IMR-90 (cell line): ENCODE measurements at regions not wholly inside any gene's neighbourhood (a gene's known extent, or its start where the extent isn't known, plus 50 kb on each side); places are given as distances from the start of the nearest gene placed in this dataset.

Experiments used
- ATAC-seq: fragments of 200-7000 bp; cut with Tn5 transposase; 2 replicates; pipeline ENCODE4 v1.9.1; 2020; ENCODE audit warnings: low read depth, mild to moderate bottlenecking, moderate library complexity
- BruUV-seq: library from RNA; stranded (reverse); fragments of 400-500 nt; replicated peaks from 2 replicates; lab custom pipeline; 2021; lab: Mats Ljungman, UMichigan
- CTCF ChIA-PET: fragments of 300-600 bp; formaldehyde crosslinking; extraction: SDS; loops from one replicate; lab custom pipeline; 2021; ENCODE audit warnings: antibody characterized with exemption; lab: Yijun Ruan, JAX
- POLR2A ChIA-PET: fragments of 300-600 bp; sonication (Branson Sonifier 250); formaldehyde crosslinking; loops from one replicate; lab custom pipeline; 2022; ENCODE audit warnings: antibody characterized with exemption; ENCODE audit not compliant: unreplicated experiment; lab: Charles Lee
- DNase-seq: peaks from one replicate; pipeline ENCODE4 v3.0.0; 2013
- H2AFZ ChIP-seq: replicated peaks from 2 replicates; pipeline ENCODE3; 2013; ENCODE audit warnings: low read length, mild to moderate bottlenecking; ENCODE audit not compliant: poor library complexity
- H2AK5ac ChIP-seq: 2 replicates; pipeline ENCODE4 v1.6.1; 2013; ENCODE audit warnings: low read depth, low read length, inconsistent platforms
- H2AK9ac ChIP-seq: replicated peaks from 2 replicates; pipeline ENCODE3; 2013; ENCODE audit warnings: mild to moderate bottlenecking, low read depth, low read length, moderate library complexity; ENCODE audit not compliant: poor library complexity
- H2BK120ac ChIP-seq: 2 replicates; pipeline ENCODE4 v1.6.1; 2013; ENCODE audit warnings: low read depth, low read length, inconsistent platforms
- H2BK15ac ChIP-seq: 3 replicates; pipeline ENCODE4 v1.6.1; 2013; ENCODE audit warnings: low read depth, low read length, inconsistent platforms
- H2BK20ac ChIP-seq: 2 replicates; pipeline ENCODE4 v1.6.1; 2013; ENCODE audit warnings: low read depth, mild to moderate bottlenecking, inconsistent platforms, low read length, moderate library complexity
- H2BK5ac ChIP-seq: 2 replicates; pipeline ENCODE4 v1.6.1; 2013; ENCODE audit warnings: mild to moderate bottlenecking, low read depth, low read length, inconsistent platforms; ENCODE audit not compliant: poor library complexity, severe bottlenecking
- H3K14ac ChIP-seq: replicated peaks from 2 replicates; pipeline ENCODE4 v1.6.1; 2013; ENCODE audit warnings: low read depth, low read length, inconsistent platforms
- H3K18ac ChIP-seq: 2 replicates; pipeline ENCODE4 v1.6.1; 2013; ENCODE audit warnings: low read depth, low read length, control low read depth
- H3K23ac ChIP-seq: 2 replicates; pipeline ENCODE4 v1.6.1; 2013; ENCODE audit warnings: low read depth, low read length, inconsistent platforms
- H3K27ac ChIP-seq: 2 replicates; pipeline ENCODE4 v1.5.1; 2013; ENCODE audit warnings: mild to moderate bottlenecking, control low read depth, low read length; ENCODE audit not compliant: insufficient read depth
- H3K27me3 ChIP-seq: 2 replicates; pipeline ENCODE4 v1.6.1; 2013; ENCODE audit warnings: low read length; ENCODE audit not compliant: control insufficient read depth, insufficient read depth
- H3K36me3 ChIP-seq: 2 replicates; pipeline ENCODE4 v1.6.1; 2013; ENCODE audit warnings: low read length, mixed read lengths; ENCODE audit not compliant: control insufficient read depth, insufficient read depth
- H3K4ac ChIP-seq: 2 replicates; pipeline ENCODE4 v1.6.1; 2013; ENCODE audit warnings: low read depth, low read length, inconsistent platforms
- H3K4me1 ChIP-seq: 2 replicates; pipeline ENCODE4 v1.6.1; 2013; ENCODE audit warnings: low read length, mixed read lengths; ENCODE audit not compliant: control insufficient read depth, insufficient read depth
- H3K4me2 ChIP-seq: 2 replicates; pipeline ENCODE4 v1.6.1; 2013; ENCODE audit warnings: low read depth, mild to moderate bottlenecking, control low read depth, low read length, moderate library complexity
- H3K4me3 ChIP-seq: 2 replicates; pipeline ENCODE4 v1.5.1; 2013; ENCODE audit warnings: low read depth, mild to moderate bottlenecking, control low read depth, low read length, moderate library complexity; ENCODE audit not compliant: insufficient read depth
- H3K56ac ChIP-seq: 2 replicates; pipeline ENCODE4 v1.6.1; 2013; ENCODE audit warnings: low read length, inconsistent platforms; ENCODE audit not compliant: insufficient read depth; ENCODE audit errors: extremely low read depth
- H3K79me1 ChIP-seq, 2 experiments: 2 replicates each; pipeline ENCODE4 v1.6.1; 2013; ENCODE audit warnings: low read length in 2 of 2, inconsistent platforms in 1 of 2, low read depth in 1 of 2
- H3K9ac ChIP-seq: 2 replicates; pipeline ENCODE4 v1.6.1; 2013; ENCODE audit warnings: low read depth, low read length, control low read depth
- H3K9me1 ChIP-seq: 2 replicates; pipeline ENCODE4 v1.6.1; 2013; ENCODE audit warnings: low read length, inconsistent platforms; ENCODE audit not compliant: insufficient read depth
- H3K9me3 ChIP-seq: 2 replicates; pipeline ENCODE4 v1.6.1; 2013; ENCODE audit warnings: low read length; ENCODE audit not compliant: control insufficient read depth, insufficient read depth
- H4K20me1 ChIP-seq: 2 replicates; pipeline ENCODE4 v1.6.1; 2013; ENCODE audit warnings: low read length, inconsistent platforms; ENCODE audit not compliant: insufficient read depth
- H4K5ac ChIP-seq: 2 replicates; pipeline ENCODE4 v1.6.1; 2013; ENCODE audit warnings: mild to moderate bottlenecking, low read depth, low read length, control low read depth
- H4K8ac ChIP-seq, 2 experiments: 2 replicates each; pipeline ENCODE4 v1.6.1; 2013; ENCODE audit warnings: low read depth in 2 of 2, low read length in 2 of 2, control low read depth in 1 of 2, inconsistent platforms in 1 of 2
- H4K91ac ChIP-seq: 2 replicates; pipeline ENCODE4 v1.6.1; 2013; ENCODE audit warnings: low read depth, low read length, inconsistent platforms; ENCODE audit not compliant: insufficient read depth
- CHD1 ChIP-seq: IDR thresholded peaks from 2 replicates; pipeline ENCODE4 v1.6.1; 2012; ENCODE audit warnings: low read depth, low read length, improper control_type of control experiment
- CTCF ChIP-seq: conservative IDR thresholded peaks from 2 replicates; pipeline ENCODE4 v1.5.1; 2012; ENCODE audit warnings: mild to moderate bottlenecking, low read depth, low read length, improper control_type of control experiment
- MAFK ChIP-seq: IDR thresholded peaks from 2 replicates; pipeline ENCODE4 v1.6.1; 2012; ENCODE audit warnings: low read depth, low read length, improper control_type of control experiment
- MAZ ChIP-seq: IDR thresholded peaks from 2 replicates; pipeline ENCODE4 v1.6.1; 2012; ENCODE audit warnings: low read depth, mild to moderate bottlenecking, low read length, improper control_type of control experiment, moderate library complexity, borderline replicate concordance
- MXI1 ChIP-seq: IDR thresholded peaks from 2 replicates; pipeline ENCODE4 v1.6.1; 2012; ENCODE audit warnings: low read depth, mild to moderate bottlenecking, low read length, moderate library complexity, borderline replicate concordance
- RAD21 ChIP-seq: IDR thresholded peaks from 2 replicates; pipeline ENCODE4 v1.6.1; 2012; ENCODE audit warnings: low read length, improper control_type of control experiment
- RCOR1 ChIP-seq: IDR thresholded peaks from 2 replicates; pipeline ENCODE4 v1.6.1; 2012; ENCODE audit warnings: mild to moderate bottlenecking, low read length, improper control_type of control experiment; ENCODE audit not compliant: insufficient replicate concordance
- RFX5 ChIP-seq: IDR thresholded peaks from 2 replicates; pipeline ENCODE4 v1.8.0; 2012; ENCODE audit warnings: low read depth, mild to moderate bottlenecking, low read length, moderate library complexity
- USF2 ChIP-seq: fragments of 150-350 bp; IDR thresholded peaks from 2 replicates; pipeline ENCODE4 v1.6.1; 2017; ENCODE audit warnings: mild to moderate bottlenecking, antibody characterized with exemption, low read length, low read depth
- WGBS, 2 experiments: methylation state at CpG; one replicate each; pipeline versions ENCODE4 v1.1.5 to v1.1.7; 2013; ENCODE audit warnings: missing lambda C conversion rate in 2 of 2; ENCODE audit not compliant: insufficient read length in 1 of 2; ENCODE audit errors: extremely low coverage in 2 of 2; 5-methylcytosine and 5-hydroxymethylcytosine counted together
- dilution Hi-C: fragments of 300-500 bp; cut with HindIII; formaldehyde crosslinking; loops from one replicate; pipeline ENCODE4 v1.14.3; 2018; ENCODE audit warnings: low sequenced_read_pairs; ENCODE audit not compliant: unreplicated experiment
- in situ Hi-C: fragments of 300-500 bp; cut with MboI; formaldehyde crosslinking; loops from 3 replicates; pipeline ENCODE4 v1.14.3; 2019; ENCODE audit warnings: low sequenced_read_pairs, inconsistent platforms, mixed read lengths
- intact Hi-C: fragments of 100-400 bp; cut with micrococcal nuclease; formaldehyde crosslinking; loops from 2 replicates; pipeline ENCODE4 v1.10.0; 2022

- Histone ChIP-seq H3K14ac (no peak overlapping the region), H3K9me1 (no peaks in the 10 kb centered on the region), H4K20me1 (no peaks in the 10 kb centered on the region), H2AK5ac (no peak overlapping the region), H2AFZ (no peak overlapping the region), H3K4me3 (no peak overlapping the region), H3K56ac (no peak overlapping the region), H2BK15ac (no peak overlapping the region), H2BK120ac (no peak overlapping the region), H3K27ac (no peak overlapping the region), H3K9ac (no peak overlapping the region), H4K5ac (no peak overlapping the region), H3K18ac (no peak overlapping the region), H2AK9ac (no peak overlapping the region), H3K23ac (no peak overlapping the region), H3K4me1 (no peaks in the 10 kb centered on the region), H2BK20ac (no peak overlapping the region), H3K4me2 (no peak overlapping the region), H3K27me3 (no peaks in the 10 kb centered on the region), H2BK5ac (no peak overlapping the region), H3K36me3 (no peaks in the 10 kb centered on the region), H4K91ac (no peak overlapping the region), H3K4ac (no peak overlapping the region), H3K9me3 (peaks cover 25% of the 10 kb centered on the region), H4K8ac (no peak overlapping the region), H3K79me1 (no peaks in the 10 kb centered on the region)
- TF ChIP-seq RCOR1 (no peak), MXI1 (no peak), MAZ (no peak), MAFK (no peak), CHD1 (no peak), USF2 (no peak), RAD21 (no peak), RFX5 (no peak), CTCF (no peak)
- DNase-seq (no peak), ATAC-seq (no peak)
- BruUV-seq = no TSS peak
- WGBS, 2 experiments = no CpG with 5 or more reads among the region's 6 CpGs
- in situ Hi-C loops (no loop called here), intact Hi-C loops (no loop called here), dilution Hi-C loops (no loop called here)
- POLR2A ChIA-PET = no interaction called here
- CTCF ChIA-PET = interaction anchor here (0.6 kb wide), 1 partner anchor 82 kb away, joined by 3 read pairs; no protein-coding TSS in a partner anchor
These were observed 288.2 kb downstream of the MED10 start for GRCh38 chr5:6090079-6090654.
